ENCODE measurements at regions not wholly inside any gene's neighbourhood (a gene's known extent, or its start where the extent isn't known, plus 50 kb on each side); places are given as distances from the start of the nearest gene placed in this dataset.

DNA sequence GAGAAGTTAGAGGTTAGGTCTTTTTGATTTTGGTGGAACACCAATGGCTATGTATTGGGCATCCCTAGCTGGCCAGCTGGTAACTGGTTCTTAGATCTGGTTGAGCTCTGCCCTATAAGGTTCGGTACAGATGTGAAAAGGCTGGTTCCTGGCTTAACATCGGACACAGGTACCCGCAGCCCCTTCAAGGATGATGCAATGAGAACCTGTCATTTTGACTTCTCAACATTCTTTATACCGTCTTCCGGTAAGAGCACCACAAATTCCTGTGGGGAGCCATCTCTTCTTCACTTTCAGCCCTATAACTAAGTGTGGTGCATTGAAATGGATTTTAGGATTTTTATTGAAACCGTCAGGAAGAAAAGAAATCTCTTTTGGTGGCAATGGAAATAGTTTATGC is 222.8 kb downstream of the ADAMTS9 start:
- H3K9me3 Mint-ChIP-seq (ENCODE audit: unreplicated experiment): no peaks in the 10 kb centered on the region
- H3K4me1 Mint-ChIP-seq (ENCODE audit: unreplicated experiment): peaks cover 24% of the 10 kb centered on the region
- H3K36me3 Mint-ChIP-seq (ENCODE audit: unreplicated experiment): no peaks in the 10 kb centered on the region
- no peak for DNase-seq (ENCODE audit: extremely low spot score, unreplicated experiment)
- H3K4me3 Mint-ChIP-seq (ENCODE audit: unreplicated experiment): no peak overlapping the region
- no peak overlapping the region for H3K27ac Mint-ChIP-seq (ENCODE audit: unreplicated experiment)
- no peaks in the 10 kb centered on the region for H3K27me3 Mint-ChIP-seq (ENCODE audit: unreplicated experiment)
- TF ChIP-seq, protein P1, sequence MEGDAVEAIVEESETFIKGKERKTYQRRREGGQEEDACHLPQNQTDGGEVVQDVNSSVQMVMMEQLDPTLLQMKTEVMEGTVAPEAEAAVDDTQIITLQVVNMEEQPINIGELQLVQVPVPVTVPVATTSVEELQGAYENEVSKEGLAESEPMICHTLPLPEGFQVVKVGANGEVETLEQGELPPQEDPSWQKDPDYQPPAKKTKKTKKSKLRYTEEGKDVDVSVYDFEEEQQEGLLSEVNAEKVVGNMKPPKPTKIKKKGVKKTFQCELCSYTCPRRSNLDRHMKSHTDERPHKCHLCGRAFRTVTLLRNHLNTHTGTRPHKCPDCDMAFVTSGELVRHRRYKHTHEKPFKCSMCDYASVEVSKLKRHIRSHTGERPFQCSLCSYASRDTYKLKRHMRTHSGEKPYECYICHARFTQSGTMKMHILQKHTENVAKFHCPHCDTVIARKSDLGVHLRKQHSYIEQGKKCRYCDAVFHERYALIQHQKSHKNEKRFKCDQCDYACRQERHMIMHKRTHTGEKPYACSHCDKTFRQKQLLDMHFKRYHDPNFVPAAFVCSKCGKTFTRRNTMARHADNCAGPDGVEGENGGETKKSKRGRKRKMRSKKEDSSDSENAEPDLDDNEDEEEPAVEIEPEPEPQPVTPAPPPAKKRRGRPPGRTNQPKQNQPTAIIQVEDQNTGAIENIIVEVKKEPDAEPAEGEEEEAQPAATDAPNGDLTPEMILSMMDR (IDR thresholded peaks at IDR 0.05): no peak

DNA sequence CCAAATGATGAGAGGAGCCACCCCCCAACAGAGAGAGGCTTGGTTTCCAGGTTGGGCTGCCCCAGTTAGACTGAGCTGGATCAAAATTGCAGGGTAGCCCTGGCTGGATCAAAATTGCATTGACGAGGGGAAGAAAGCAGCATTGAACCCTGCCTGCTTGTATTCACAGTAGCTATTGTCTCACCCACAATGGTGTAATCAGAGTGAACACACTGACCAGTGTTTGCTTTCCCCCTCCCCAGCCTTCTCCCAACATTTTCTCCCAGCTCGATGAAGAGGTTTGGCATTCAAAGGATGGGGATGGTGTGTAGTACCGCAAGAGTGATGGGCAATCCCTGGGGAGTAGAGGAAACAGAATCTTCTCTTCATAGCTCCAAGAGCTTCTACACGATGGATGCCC is 223.8 kb downstream of the ADAMTS9 start:
- DNase-seq (ENCODE audit: extremely low spot score, unreplicated experiment): no peak
- Mint-ChIP-seq H3K36me3 (ENCODE audit: unreplicated experiment) (no peaks in the 10 kb centered on the region), H3K27me3 (ENCODE audit: unreplicated experiment) (no peaks in the 10 kb centered on the region), H3K9me3 (ENCODE audit: unreplicated experiment) (no peaks in the 10 kb centered on the region), H3K27ac (ENCODE audit: unreplicated experiment) (no peak overlapping the region), H3K4me3 (ENCODE audit: unreplicated experiment) (no peak overlapping the region), H3K4me1 (ENCODE audit: unreplicated experiment) (peaks cover 26% of the 10 kb centered on the region)
- TF ChIP-seq, protein P1 (IDR thresholded peaks at IDR 0.05): no peak

DNA sequence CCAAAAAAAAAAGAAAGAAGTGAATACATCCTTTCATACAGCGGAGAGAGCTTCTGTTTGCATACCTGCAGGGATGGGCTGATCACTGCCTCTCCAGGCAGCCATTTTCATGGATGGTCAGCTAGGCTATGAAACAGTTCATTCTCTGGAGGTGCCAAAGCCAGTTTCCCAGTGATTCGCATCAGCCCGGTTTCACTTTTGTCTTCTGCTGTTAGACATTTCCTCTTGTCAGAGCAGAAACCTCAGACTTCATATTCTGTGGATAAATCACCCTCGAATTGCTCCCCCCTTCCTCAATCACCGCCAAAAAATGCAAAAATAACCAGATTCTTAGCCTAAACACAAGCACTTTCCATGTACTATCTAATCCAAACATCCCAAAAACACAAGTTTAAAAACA is 225.6 kb downstream of the ADAMTS9 start:
- no peaks in the 10 kb centered on the region for H3K9me3 Mint-ChIP-seq (ENCODE audit: unreplicated experiment)
- peaks cover 30% of the 10 kb centered on the region for H3K4me1 Mint-ChIP-seq (ENCODE audit: unreplicated experiment)
- no peaks in the 10 kb centered on the region for H3K27me3 Mint-ChIP-seq (ENCODE audit: unreplicated experiment)
- H3K27ac Mint-ChIP-seq (ENCODE audit: unreplicated experiment): peak overlapping the region; percentile 87
- no peaks in the 10 kb centered on the region for H3K36me3 Mint-ChIP-seq (ENCODE audit: unreplicated experiment)
- TF ChIP-seq, protein P1 (IDR thresholded peaks at IDR 0.05): no peak
- peak overlapping the region; percentile 59 for H3K4me3 Mint-ChIP-seq (ENCODE audit: unreplicated experiment)
- DNase-seq (ENCODE audit: extremely low spot score, unreplicated experiment): no peak

DNA sequence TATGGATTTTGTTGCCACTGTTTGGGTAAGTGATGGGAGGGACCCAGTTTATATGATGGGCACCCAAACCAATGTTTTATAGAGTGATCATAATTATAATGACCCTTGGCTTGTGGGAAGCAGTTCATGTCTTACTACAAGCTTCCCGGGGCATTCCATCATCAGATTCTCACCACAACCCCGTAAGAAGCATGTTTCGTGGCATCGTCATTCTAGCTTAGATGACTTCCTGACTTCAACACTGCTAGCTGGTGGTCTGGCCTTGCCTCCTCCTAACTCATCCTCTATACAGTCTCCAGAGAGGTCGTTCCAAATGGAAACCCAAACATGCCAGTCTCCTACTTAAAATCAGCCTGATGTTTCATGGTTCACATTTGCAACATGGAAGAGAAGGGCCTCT is 226.9 kb downstream of the ADAMTS9 start:
- no peak for DNase-seq (ENCODE audit: extremely low spot score, unreplicated experiment)
- H3K36me3 Mint-ChIP-seq (ENCODE audit: unreplicated experiment): no peaks in the 10 kb centered on the region
- peaks cover 38% of the 10 kb centered on the region for H3K4me1 Mint-ChIP-seq (ENCODE audit: unreplicated experiment)
- no peak overlapping the region for H3K4me3 Mint-ChIP-seq (ENCODE audit: unreplicated experiment)
- no peak overlapping the region for H3K27ac Mint-ChIP-seq (ENCODE audit: unreplicated experiment)
- H3K9me3 Mint-ChIP-seq (ENCODE audit: unreplicated experiment): no peaks in the 10 kb centered on the region
- H3K27me3 Mint-ChIP-seq (ENCODE audit: unreplicated experiment): no peaks in the 10 kb centered on the region
- TF ChIP-seq, protein P1 (IDR thresholded peaks at IDR 0.05): no peak

DNA sequence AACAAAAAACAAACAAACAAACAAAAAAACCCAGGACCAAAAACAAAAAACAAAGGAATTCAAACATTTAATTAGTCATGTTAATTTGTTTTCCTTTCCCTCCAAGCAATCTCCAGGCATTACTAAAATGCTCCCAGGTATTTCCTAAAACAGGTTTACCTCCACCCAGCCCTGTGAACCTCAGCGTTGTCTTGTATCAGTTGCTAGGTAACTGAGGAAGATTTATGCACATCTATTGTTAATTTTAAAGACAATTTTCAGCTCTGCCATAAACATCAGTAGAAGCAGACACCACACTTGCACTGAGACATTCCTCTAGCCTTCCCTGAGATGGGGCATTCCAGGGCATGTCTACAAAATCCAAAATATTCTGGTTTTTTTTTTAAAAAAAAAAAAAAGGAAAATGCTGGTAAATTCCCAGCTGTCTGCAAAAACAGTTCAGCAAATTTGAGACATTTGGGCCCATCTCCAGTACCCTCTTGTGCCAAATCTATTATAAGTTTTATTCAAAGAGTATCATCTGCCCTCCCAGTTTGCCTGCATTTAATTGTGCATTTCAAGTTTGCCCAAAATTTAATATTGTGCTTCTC is 227.6 kb downstream of the ADAMTS9 start:
- Mint-ChIP-seq H3K4me3 (ENCODE audit: unreplicated experiment) (no peak overlapping the region), H3K4me1 (ENCODE audit: unreplicated experiment) (peaks cover 38% of the 10 kb centered on the region), H3K9me3 (ENCODE audit: unreplicated experiment) (no peaks in the 10 kb centered on the region), H3K36me3 (ENCODE audit: unreplicated experiment) (no peaks in the 10 kb centered on the region), H3K27ac (ENCODE audit: unreplicated experiment) (no peak overlapping the region), H3K27me3 (ENCODE audit: unreplicated experiment) (no peaks in the 10 kb centered on the region)
- DNase-seq (ENCODE audit: extremely low spot score, unreplicated experiment): no peak
- TF ChIP-seq, protein P1 (IDR thresholded peaks at IDR 0.05): no peak
